DND-41 (cell line): ENCODE measurements at regions not wholly inside any gene's neighbourhood (a gene's known extent, or its start where the extent isn't known, plus 50 kb on each side); places are given as distances from the start of the nearest gene placed in this dataset.

Experiments used
- ATAC-seq: fragments of 200-7000 bp; cut with Tn5 transposase; 3 replicates; pipeline ENCODE4 v1.9.1; 2021; ENCODE audit warnings: low read depth; ENCODE audit not compliant: insufficient read depth
- DNase-seq: peaks from one replicate; pipeline ENCODE4 v3.0.0-alpha.2; 2020
- H2AFZ ChIP-seq: 2 replicates; pipeline ENCODE4 v1.6.0; 2012; ENCODE audit warnings: low read depth, low read length
- H3K27ac ChIP-seq: 2 replicates; pipeline ENCODE4 v1.5.1; 2012; ENCODE audit warnings: low read length, inconsistent platforms
- H3K27me3 ChIP-seq: fragments of 200-600 bp; sonication (generic); 2 replicates; pipeline ENCODE4 v1.6.0; 2012; ENCODE audit warnings: low read length, mild to moderate bottlenecking, inconsistent platforms; ENCODE audit not compliant: insufficient read depth, poor library complexity
- H3K36me3 ChIP-seq: 2 replicates; pipeline ENCODE4 v1.5.1; 2012; ENCODE audit warnings: low read length, inconsistent platforms; ENCODE audit not compliant: insufficient read depth
- H3K4me1 ChIP-seq: 2 replicates; pipeline ENCODE4 v1.5.1; 2012; ENCODE audit warnings: mild to moderate bottlenecking, low read length; ENCODE audit not compliant: insufficient read depth
- H3K4me2 ChIP-seq: 2 replicates; pipeline ENCODE4 v1.6.0; 2012; ENCODE audit warnings: mild to moderate bottlenecking, moderate library complexity, low read length, inconsistent platforms; ENCODE audit not compliant: insufficient read depth
- H3K4me3 ChIP-seq, 2 experiments: fragments of 200-600 bp in 1 of 2; shearing (Covaris generic) in 1 of 2; 2 replicates each; pipeline ENCODE4 v1.5.1; 2012 to 2016; ENCODE audit warnings: inconsistent platforms in 2 of 2, low read length in 2 of 2, mild to moderate bottlenecking in 2 of 2, low read depth in 1 of 2, moderate library complexity in 1 of 2
- H3K79me2 ChIP-seq: 2 replicates; pipeline ENCODE4 v1.6.0; 2012; ENCODE audit warnings: low read length, inconsistent platforms; ENCODE audit not compliant: insufficient read depth
- H3K9ac ChIP-seq: 2 replicates; pipeline ENCODE4 v1.6.0; 2012; ENCODE audit warnings: low read depth, mild to moderate bottlenecking, inconsistent platforms, low read length, moderate library complexity
- H3K9me3 ChIP-seq: 2 replicates; pipeline ENCODE4 v1.5.1; 2012; ENCODE audit warnings: low read length, moderate library complexity, mild to moderate bottlenecking, inconsistent platforms; ENCODE audit not compliant: insufficient read depth, severe bottlenecking
- H4K20me1 ChIP-seq: 2 replicates; pipeline ENCODE4 v1.6.0; 2012; ENCODE audit warnings: low read length; ENCODE audit not compliant: insufficient read depth
- CTCF ChIP-seq: IDR thresholded peaks from 2 replicates; pipeline ENCODE4 v1.5.1; 2012; ENCODE audit warnings: borderline replicate concordance, low read length, moderate library complexity, mild to moderate bottlenecking; ENCODE audit not compliant: poor library complexity, severe bottlenecking; ENCODE audit errors: extremely low read depth
- EZH2 ChIP-seq: IDR thresholded peaks from 3 replicates; pipeline ENCODE4 v1.6.1; 2012; ENCODE audit warnings: borderline replicate concordance, low read depth, mild to moderate bottlenecking, moderate library complexity, low read length, inconsistent platforms; ENCODE audit not compliant: severe bottlenecking

DNA sequence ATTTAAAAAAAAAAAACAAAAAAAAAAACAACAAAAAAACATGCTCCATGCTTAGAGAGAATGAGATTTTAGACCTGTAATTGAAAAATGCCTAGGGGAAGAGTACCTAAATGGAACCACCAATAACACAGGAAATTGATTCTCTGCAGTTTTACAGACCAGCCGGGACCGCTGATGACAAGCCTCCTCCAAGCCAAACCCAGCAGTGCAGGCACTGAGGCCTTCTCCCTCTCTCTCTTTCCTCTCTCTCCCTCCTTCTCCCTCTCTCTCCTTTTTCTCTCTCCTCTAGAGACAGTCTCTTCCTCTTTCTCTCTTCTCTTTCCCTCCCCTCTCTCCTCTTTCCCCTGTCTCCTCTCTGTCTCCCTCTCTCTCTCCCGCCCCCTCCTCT is 228.8 kb upstream of the COPS8 start:
- Histone ChIP-seq H2AFZ (no peak overlapping the region), H4K20me1 (no peaks in the 10 kb centered on the region), H3K9ac (no peak overlapping the region), H3K4me1 (no peaks in the 10 kb centered on the region), H3K27me3 (peaks cover 6% of the 10 kb centered on the region), H3K36me3 (no peaks in the 10 kb centered on the region), H3K9me3 (no peaks in the 10 kb centered on the region), H3K27ac (no peak overlapping the region), H3K79me2 (no peaks in the 10 kb centered on the region), H3K4me3 (no peak overlapping the region), H3K4me2 (no peak overlapping the region)
- DNase-seq: no peak
- no peak for ATAC-seq
- no peak for TF ChIP-seq EZH2
- no peak for TF ChIP-seq CTCF

DNA sequence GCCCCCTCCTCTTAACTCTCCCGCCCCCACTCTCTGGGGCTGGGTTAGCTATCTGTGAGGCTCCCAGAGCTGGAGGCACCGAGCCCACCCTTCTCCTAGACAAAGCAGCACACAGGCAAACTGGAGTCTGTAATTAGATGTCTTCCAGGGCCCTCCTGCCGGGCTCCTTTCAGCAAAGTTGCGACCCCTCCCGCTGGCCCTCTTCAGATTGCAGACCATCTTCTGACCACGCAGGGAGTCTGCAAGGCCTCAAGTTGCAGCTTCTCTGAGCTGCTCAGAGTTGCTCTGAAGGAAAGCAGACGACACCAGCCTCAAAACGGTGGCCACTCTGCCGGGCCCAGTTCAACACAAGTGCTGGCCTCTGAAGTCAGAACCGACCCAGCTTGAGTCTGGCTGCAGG is 228.4 kb upstream of the COPS8 start:
- TF ChIP-seq CTCF: no peak
- TF ChIP-seq EZH2: no peak

GRCh38 chr2:236857781-236858180 is 227.9 kb upstream of the COPS8 start:
- DNase-seq (no peak), ATAC-seq (no peak)
- Histone ChIP-seq H3K4me1 (no peaks in the 10 kb centered on the region), H3K79me2 (no peaks in the 10 kb centered on the region), H3K27ac (no peak overlapping the region), H3K9me3 (no peaks in the 10 kb centered on the region), H3K27me3 (peaks cover 6% of the 10 kb centered on the region), H3K9ac (no peak overlapping the region), H4K20me1 (no peaks in the 10 kb centered on the region), H2AFZ (no peak overlapping the region), H3K4me2 (no peak overlapping the region), H3K4me3 (no peak overlapping the region), H3K36me3 (no peaks in the 10 kb centered on the region)
- TF ChIP-seq EZH2: no peak
- no peak for TF ChIP-seq CTCF

More for the DNA sequence above, 228.4 kb upstream of the COPS8 start:
- no peaks in the 10 kb centered on the region for H3K36me3 ChIP-seq
- no peak overlapping the region for H3K27ac ChIP-seq
- no peak overlapping the region for H3K4me2 ChIP-seq
- no peaks in the 10 kb centered on the region for H3K4me1 ChIP-seq
- ATAC-seq (no peak), DNase-seq (no peak)
- H3K4me3 ChIP-seq: no peak overlapping the region
- H4K20me1 ChIP-seq: no peaks in the 10 kb centered on the region
- H2AFZ ChIP-seq: no peak overlapping the region
- H3K9ac ChIP-seq: no peak overlapping the region
- H3K9me3 ChIP-seq: no peaks in the 10 kb centered on the region
- no peaks in the 10 kb centered on the region for H3K79me2 ChIP-seq
- peaks cover 6% of the 10 kb centered on the region for H3K27me3 ChIP-seq

DNA sequence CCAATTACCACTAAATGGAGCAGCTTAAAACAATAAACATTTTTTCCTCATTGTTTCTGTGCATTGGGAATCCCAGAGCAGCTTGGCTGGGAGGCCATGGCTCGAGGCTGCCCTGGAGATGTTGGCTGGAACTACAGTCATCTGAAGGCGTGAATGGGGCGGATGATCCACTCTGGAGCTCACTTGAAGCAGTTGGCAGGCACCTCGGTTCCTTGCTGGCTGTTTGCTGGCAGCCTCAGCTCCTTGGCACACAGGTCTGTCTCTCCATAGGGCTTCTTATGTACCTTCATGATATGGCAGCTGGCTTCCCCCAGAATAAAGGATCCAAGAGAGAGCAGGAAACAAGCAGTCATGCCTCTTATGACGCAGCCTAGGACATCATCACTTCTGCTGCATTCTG is 227.0 kb upstream of the COPS8 start:
- Histone ChIP-seq H3K27ac (no peak overlapping the region), H3K79me2 (no peaks in the 10 kb centered on the region), H3K9ac (no peak overlapping the region), H3K4me1 (no peaks in the 10 kb centered on the region), H3K9me3 (no peaks in the 10 kb centered on the region), H4K20me1 (no peaks in the 10 kb centered on the region), H3K4me3 (no peak overlapping the region), H3K4me2 (no peak overlapping the region), H3K36me3 (no peaks in the 10 kb centered on the region), H3K27me3 (peaks cover 6% of the 10 kb centered on the region), H2AFZ (no peak overlapping the region)
- no peak for TF ChIP-seq CTCF
- no peak for TF ChIP-seq EZH2
- DNase-seq (no peak), ATAC-seq (no peak)
